ENCODE measurements at regions not wholly inside any gene's neighbourhood (a gene's known extent, or its start where the extent isn't known, plus 50 kb on each side); places are given as distances from the start of the nearest gene placed in this dataset.
A peak's percentile ranks its signal among the peaks of the same experiment; 100 is the strongest.

DNA sequence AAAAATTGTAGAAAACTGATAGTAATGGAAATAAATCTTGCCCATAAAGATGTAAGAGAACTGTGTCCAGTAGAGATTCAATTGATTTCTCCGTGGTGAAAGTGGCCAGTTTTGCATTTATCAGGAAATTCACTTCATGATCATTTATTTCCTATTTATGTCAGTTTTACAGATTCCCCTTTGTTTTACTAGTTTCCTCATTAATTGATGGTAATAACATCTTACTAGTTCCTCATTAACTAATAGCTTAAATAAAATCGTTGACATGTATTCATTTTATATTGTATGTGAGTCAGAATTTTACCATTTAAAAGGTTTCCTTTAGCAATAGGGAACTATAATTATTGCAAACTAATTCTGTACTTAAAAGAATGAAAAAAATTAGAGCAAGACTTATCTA, 99.8 kb upstream of the ADGRF1 start:
- TF ChIP-seq, protein P1, sequence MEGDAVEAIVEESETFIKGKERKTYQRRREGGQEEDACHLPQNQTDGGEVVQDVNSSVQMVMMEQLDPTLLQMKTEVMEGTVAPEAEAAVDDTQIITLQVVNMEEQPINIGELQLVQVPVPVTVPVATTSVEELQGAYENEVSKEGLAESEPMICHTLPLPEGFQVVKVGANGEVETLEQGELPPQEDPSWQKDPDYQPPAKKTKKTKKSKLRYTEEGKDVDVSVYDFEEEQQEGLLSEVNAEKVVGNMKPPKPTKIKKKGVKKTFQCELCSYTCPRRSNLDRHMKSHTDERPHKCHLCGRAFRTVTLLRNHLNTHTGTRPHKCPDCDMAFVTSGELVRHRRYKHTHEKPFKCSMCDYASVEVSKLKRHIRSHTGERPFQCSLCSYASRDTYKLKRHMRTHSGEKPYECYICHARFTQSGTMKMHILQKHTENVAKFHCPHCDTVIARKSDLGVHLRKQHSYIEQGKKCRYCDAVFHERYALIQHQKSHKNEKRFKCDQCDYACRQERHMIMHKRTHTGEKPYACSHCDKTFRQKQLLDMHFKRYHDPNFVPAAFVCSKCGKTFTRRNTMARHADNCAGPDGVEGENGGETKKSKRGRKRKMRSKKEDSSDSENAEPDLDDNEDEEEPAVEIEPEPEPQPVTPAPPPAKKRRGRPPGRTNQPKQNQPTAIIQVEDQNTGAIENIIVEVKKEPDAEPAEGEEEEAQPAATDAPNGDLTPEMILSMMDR (IDR thresholded peaks at IDR 0.05), result no peak
- no peak for TF ChIP-seq POLR2A (IDR thresholded peaks at IDR 0.05)
- WGBS, 4 donors, result 75 to 90% (median 83%) methylated on average over 2 of the region's 2 CpGs
- Histone ChIP-seq H3K36me3 (no peaks in the 10 kb centered on the region), H3K9me3 (peaks cover 0 to 5% (median 0%) of the 10 kb centered on the region in 12 donors), H3K27me3 (no peaks in the 10 kb centered on the region), H3K4me3 (no peak overlapping the region), H3K27ac (no peak overlapping the region), H3K4me1 (peaks cover 0 to 17% (median 4%) of the 10 kb centered on the region in 12 donors)
- ATAC-seq (no peak), DNase-seq (no peak)
- intact Hi-C loops (cut with DNase I), result no loop called here

DNA sequence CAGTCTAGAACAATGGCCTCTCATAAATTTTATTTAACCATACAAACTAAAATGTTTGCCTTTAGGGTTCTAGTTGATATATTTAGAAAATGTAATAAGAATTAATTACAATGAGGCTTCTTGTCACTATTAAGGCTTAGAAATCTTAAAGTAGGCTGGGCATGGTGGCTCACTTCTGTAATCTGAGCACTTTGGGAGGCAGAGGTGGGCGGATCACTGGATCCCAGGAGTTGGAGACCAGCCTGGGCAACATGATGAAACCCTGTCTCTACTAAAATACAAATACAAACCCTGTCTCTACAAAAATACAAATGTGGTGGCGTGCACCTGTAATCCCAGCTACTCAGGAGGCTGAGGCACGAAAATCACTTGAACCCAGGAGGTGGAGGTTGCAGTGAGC, 99.0 kb upstream of the ADGRF1 start:
- peaks cover 0 to 5% (median 0%) of the 10 kb centered on the region in 12 donors for H3K9me3 ChIP-seq
- no peaks in the 10 kb centered on the region for H3K27me3 ChIP-seq
- H3K27ac ChIP-seq, result no peak overlapping the region
- H3K4me3 ChIP-seq, result no peak overlapping the region
- peaks cover 0 to 9% (median 0%) of the 10 kb centered on the region in 12 donors for H3K4me1 ChIP-seq
- TF ChIP-seq POLR2A (IDR thresholded peaks at IDR 0.05), result no peak
- TF ChIP-seq, protein P1 (IDR thresholded peaks at IDR 0.05), result no peak
- intact Hi-C loops (cut with DNase I), result no loop called here
- no peak for DNase-seq
- 96 to 98% (median 97%) methylated on average over 3 of the region's 3 CpGs for WGBS, 4 donors
- ATAC-seq, result no peak
- H3K36me3 ChIP-seq, result no peaks in the 10 kb centered on the region

DNA sequence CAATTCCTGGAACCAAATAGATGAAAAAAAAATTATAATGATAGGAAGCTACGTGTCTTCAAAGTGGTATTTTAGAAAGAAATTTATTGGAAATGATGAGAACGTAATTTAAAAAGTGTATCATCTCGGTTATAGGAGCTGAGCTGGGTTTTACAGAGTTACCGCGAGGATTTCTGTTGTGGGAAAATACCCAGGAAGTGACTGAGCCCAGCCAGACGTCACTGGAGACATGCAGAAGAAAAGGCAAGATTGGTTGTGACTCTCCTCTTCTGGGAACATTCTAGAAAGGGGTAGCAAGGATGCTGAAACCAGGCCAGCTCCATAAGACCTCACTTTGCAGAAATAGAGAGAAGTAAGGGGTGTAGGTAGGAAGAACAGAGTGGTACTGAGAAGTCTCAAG, 95.9 kb upstream of the ADGRF1 start:
- ATAC-seq, result no peak
- Histone ChIP-seq H3K36me3 (no peaks in the 10 kb centered on the region), H3K9me3 (peaks cover 0 to 5% (median 0%) of the 10 kb centered on the region in 12 donors), H3K4me1 (peaks cover 0 to 20% (median 4%) of the 10 kb centered on the region in 12 donors), H3K4me3 (no peak overlapping the region), H3K27ac (no peak overlapping the region), H3K27me3 (no peaks in the 10 kb centered on the region)
- intact Hi-C loops (cut with DNase I), result loop anchor here in 1 of 10 donors (10.0 kb wide), 1 partner anchor 107 kb away; no protein-coding TSS in a partner anchor
- 62 to 76% (median 71%) methylated on average over 6 of the region's 6 CpGs for WGBS, 4 donors
- DNase-seq, result no peak
- TF ChIP-seq POLR2A (IDR thresholded peaks at IDR 0.05), result no peak

DNA sequence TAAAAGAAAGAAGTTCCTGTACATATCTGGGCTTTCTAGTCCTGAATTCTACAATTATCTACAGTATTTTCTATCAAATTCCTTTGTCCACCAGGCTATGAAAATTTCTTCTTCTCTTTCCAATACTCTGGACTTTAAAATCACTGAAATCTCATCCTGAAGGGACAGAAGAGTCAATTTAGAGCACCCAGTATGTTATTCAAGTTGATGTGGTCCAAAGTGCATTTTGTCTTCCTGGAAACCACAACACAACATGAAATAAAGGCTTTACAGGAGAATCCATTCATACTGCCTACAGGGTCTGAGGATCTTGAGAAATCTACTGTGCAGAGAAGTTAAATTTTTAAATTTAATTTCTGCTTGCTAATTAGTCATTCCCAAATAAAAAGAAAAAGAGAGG, 94.9 kb upstream of the ADGRF1 start:
- TF ChIP-seq POLR2A (IDR thresholded peaks at IDR 0.05), result no peak
- TF ChIP-seq, protein P1 (IDR thresholded peaks at IDR 0.05), result no peak
- Histone ChIP-seq H3K4me1 (peaks cover 0 to 20% (median 4%) of the 10 kb centered on the region in 12 donors), H3K9me3 (no peaks in the 10 kb centered on the region), H3K4me3 (no peak overlapping the region), H3K27ac (no peak overlapping the region), H3K36me3 (no peaks in the 10 kb centered on the region), H3K27me3 (no peaks in the 10 kb centered on the region)
- intact Hi-C loops (cut with DNase I), result loop anchor here in 1 of 10 donors (10.0 kb wide), 1 partner anchor 108 kb away; no protein-coding TSS in a partner anchor
- DNase-seq, result no peak
- no peak for ATAC-seq

DNA sequence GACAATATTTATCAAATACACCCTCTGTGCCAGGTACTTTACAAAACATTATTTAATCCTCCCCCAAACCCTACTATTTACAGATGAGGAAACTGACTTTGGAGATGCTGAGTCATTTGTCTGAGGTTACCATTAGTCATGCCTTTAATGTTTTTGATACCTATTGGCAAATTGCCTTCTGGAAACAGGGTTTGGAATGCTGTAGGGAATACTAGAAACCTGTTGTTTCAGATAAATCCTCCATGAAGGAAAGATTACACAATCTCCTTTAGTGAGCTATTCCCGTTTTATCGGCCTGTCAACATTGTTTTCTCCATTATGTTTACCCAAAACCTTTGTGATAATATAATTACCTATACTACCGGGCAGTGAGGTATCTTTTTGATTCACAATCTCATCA, 93.6 kb upstream of the ADGRF1 start:
- no peaks in the 10 kb centered on the region for H3K27me3 ChIP-seq
- H3K36me3 ChIP-seq, result no peaks in the 10 kb centered on the region
- no peaks in the 10 kb centered on the region for H3K9me3 ChIP-seq
- peaks cover 0 to 20% (median 5%) of the 10 kb centered on the region in 12 donors for H3K4me1 ChIP-seq
- DNase-seq, result no peak
- intact Hi-C loops (cut with DNase I), result loop anchor here in 1 of 10 donors (10.0 kb wide), 1 partner anchor 109 kb away; no protein-coding TSS in a partner anchor
- TF ChIP-seq POLR2A (IDR thresholded peaks at IDR 0.05), result no peak
- TF ChIP-seq, protein P1 (IDR thresholded peaks at IDR 0.05), result no peak
- H3K4me3 ChIP-seq, result no peak overlapping the region
- peak in 2 of 4 donors; percentile 34 to 49 for ATAC-seq
- H3K27ac ChIP-seq, result no peak overlapping the region
- WGBS, 4 donors, result 69 to 78% (median 73%) methylated on average over 3 of the region's 3 CpGs
